Stimulated activated memory B cell treated with anti-CD40 and anti-IgM and Interleukin-4, amounts not matched to agents 10 μg/mL and 1 μg/mL and 100 μg/mL, for 72 hours (primary cell): ENCODE measurements at regions not wholly inside any gene's neighbourhood (a gene's known extent, or its start where the extent isn't known, plus 50 kb on each side); places are given as distances from the start of the nearest gene placed in this dataset.

Experiments used
- ATAC-seq: fragments of 150-1000 bp; cut with Tn5 transposase; 2 replicates; pipeline ENCODE4 v1.10.0; 2021
- H3K27ac Mint-ChIP-seq: one replicate; pipeline ENCODE4 v1.8.0; 2022; ENCODE audit warnings: mild to moderate bottlenecking, mixed read lengths
- H3K27me3 Mint-ChIP-seq: one replicate; pipeline ENCODE4 v1.8.0; 2022; ENCODE audit warnings: mixed read lengths
- H3K36me3 Mint-ChIP-seq: one replicate; pipeline ENCODE4 v1.8.0; 2022; ENCODE audit warnings: mixed read lengths
- H3K4me1 Mint-ChIP-seq: one replicate; pipeline ENCODE4 v1.8.0; 2022; ENCODE audit warnings: mixed read lengths
- H3K4me3 Mint-ChIP-seq: one replicate; pipeline ENCODE4 v1.8.0; 2022; ENCODE audit warnings: mild to moderate bottlenecking, moderate library complexity, mixed read lengths
- H3K9me3 Mint-ChIP-seq: one replicate; pipeline ENCODE4 v1.8.0; 2022; ENCODE audit warnings: mixed read lengths

DNA sequence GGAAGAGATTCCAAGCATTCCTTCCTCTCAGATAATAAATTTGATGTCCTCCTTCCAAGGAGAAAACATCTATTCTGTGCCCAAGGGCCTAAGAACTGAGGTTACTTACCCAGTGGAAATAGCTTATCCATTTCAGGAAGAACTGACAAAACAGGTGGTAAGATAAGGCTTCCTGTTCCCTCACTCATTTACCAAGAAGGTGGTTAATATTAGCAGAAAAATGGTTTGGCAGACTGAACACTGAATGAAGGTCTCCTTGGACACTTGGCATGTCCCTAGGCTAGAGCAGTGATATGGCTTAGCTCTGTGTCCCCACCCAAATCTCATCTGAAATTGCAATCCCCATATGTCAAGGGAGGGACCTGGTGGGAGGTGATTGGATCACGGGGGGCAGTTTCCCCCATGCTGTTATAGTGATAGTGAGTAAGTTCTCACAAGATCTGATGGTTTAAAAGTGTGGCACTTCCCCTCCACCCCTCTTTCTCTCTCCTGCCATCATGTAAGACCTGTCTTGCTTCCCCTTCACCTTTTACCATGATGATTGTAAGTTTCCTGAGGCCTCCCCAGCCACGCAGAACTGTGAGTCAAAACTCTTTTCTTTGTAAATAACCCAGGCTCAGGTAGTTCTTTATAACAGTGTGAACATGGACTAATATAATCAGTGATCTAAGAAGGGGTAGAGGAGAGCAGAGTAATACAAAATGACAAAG lies 127.4 kb downstream of the ST8SIA2 start:
- H3K4me3 Mint-ChIP-seq = no peak overlapping the region
- H3K27ac Mint-ChIP-seq = no peak overlapping the region
- no peaks in the 10 kb centered on the region for H3K36me3 Mint-ChIP-seq
- H3K4me1 Mint-ChIP-seq = peaks cover 5% of the 10 kb centered on the region
- H3K27me3 Mint-ChIP-seq = peaks cover 5% of the 10 kb centered on the region
- no peak for ATAC-seq
- H3K9me3 Mint-ChIP-seq = peaks cover 4% of the 10 kb centered on the region

DNA sequence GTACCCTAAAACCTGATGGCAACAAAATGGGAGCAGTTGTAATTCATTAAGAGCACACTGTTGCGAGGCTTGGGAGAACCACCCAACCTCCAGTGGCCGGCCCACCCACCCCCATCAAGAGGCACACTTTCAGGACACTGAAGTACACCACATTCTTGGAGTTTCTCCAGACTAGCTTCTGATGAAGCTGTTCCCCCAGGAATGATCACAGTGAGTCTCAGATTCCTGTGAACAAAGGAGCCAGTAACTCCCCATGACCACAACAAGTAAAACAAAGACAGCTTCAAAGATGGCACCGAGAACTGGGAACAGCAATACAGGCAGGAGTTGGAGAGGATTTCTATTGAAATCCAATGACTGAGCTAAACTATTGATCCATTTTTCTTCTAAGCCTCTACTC lies 126.0 kb downstream of the ST8SIA2 start:
- no peak for ATAC-seq
- H3K4me1 Mint-ChIP-seq = peaks cover 5% of the 10 kb centered on the region
- no peak overlapping the region for H3K27ac Mint-ChIP-seq
- no peaks in the 10 kb centered on the region for H3K36me3 Mint-ChIP-seq
- no peaks in the 10 kb centered on the region for H3K9me3 Mint-ChIP-seq
- peaks cover 7% of the 10 kb centered on the region for H3K27me3 Mint-ChIP-seq
- H3K4me3 Mint-ChIP-seq = no peak overlapping the region
